ENCODE measurements at regions not wholly inside any gene's neighbourhood (a gene's known extent, or its start where the extent isn't known, plus 50 kb on each side); places are given as distances from the start of the nearest gene placed in this dataset.

- POLR2A ChIA-PET = interaction anchor here (0.5 kb wide), 1 partner anchor 19 kb away, joined by 3 read pairs; no protein-coding TSS in a partner anchor
- peaks cover 99% of the 10 kb centered on the region for H3K79me2 ChIP-seq (ENCODE audit: control insufficient read depth, insufficient read depth, low read length)
These were observed 83.4 kb downstream of the KCNRG start for GRCh38 chr13:50098693-50099092.

DNA sequence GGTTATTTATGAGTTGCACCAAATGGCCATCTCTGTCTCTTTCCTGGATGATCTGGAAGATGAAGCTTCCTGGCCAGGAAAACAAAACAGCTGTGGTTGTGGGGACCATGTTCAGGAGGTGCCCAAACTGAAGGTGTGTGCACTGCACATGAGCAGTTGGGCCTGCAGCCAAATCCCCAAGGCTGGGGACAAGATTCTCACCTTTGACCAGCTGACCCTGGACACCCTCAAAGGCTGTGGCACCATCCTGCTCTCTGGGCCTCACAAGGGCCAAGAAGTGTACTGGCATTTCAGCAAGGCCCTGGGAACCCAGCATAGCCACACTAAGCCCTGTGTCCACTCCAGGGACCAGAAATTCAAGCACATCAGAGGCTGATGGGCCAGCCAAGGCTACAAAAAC is 84.2 kb downstream of the KCNRG start:
- Mint-ChIP-seq H3K27ac (no peak overlapping the region), H3K4me3 (no peak overlapping the region), H3K9me3 (ENCODE audit: insufficient read depth) (peaks cover 8% of the 10 kb centered on the region), H3K27me3 (no peaks in the 10 kb centered on the region), H3K4me1 (peaks cover 45% of the 10 kb centered on the region)
- no peak overlapping the region for H3K4me3 ChIP-seq (ENCODE audit: control extremely low read depth in 1 of 5, extremely low read depth in 1 of 5, insufficient read depth in 1 of 5, low read depth in 2 of 5, low read length in 4 of 5)
- no peak overlapping the region for H3K4me2 ChIP-seq (replicated peaks; ENCODE audit: low read depth, low read length, poor library complexity, severe bottlenecking)
- peaks cover 4 to 8% of the 10 kb centered on the region in 2 experiments for H3K36me3 ChIP-seq (replicated peaks in 1 of 2; ENCODE audit: control extremely low read depth in 1 of 2, control insufficient read depth in 1 of 2, extremely low read depth in 1 of 2, insufficient read depth in 2 of 2, low read length in 1 of 2)
- H4K20me1 ChIP-seq (ENCODE audit: control insufficient read depth, insufficient read depth, low read length, poor library complexity, severe bottlenecking) = peaks cover 25% of the 10 kb centered on the region
- DNase-seq (no peak), ATAC-seq (ENCODE audit: low read depth) (no peak)
- H3K27ac ChIP-seq (ENCODE audit: low read length in 2 of 2) = no peak overlapping the region
- intact Hi-C loops (cut with micrococcal nuclease) = no loop called here
- peaks cover 8 to 13% (median 8%) of the 10 kb centered on the region in 3 donors for H3K9me3 ChIP-seq (ENCODE audit: control extremely low read depth in 1 of 3, control insufficient read depth in 2 of 3, insufficient read depth in 1 of 3, low read length in 2 of 3)
- no peak overlapping the region for H2AFZ ChIP-seq (ENCODE audit: insufficient read depth, low read depth, low read length, poor library complexity, severe bottlenecking)
- H3K27me3 ChIP-seq (replicated peaks in 1 of 4; ENCODE audit: control extremely low read depth in 1 of 4, control insufficient read depth in 3 of 4, insufficient read depth in 4 of 4, low read length in 3 of 4) = no peaks in the 10 kb centered on the region
- H3K4me1 ChIP-seq (ENCODE audit: control insufficient read depth in 2 of 2, insufficient read depth in 2 of 2, low read length in 2 of 2) = peaks cover 20 to 24% of the 10 kb centered on the region in 2 donors
- POLR2A ChIA-PET = interaction anchor here (0.5 kb wide), 1 partner anchor 18 kb away, joined by 3 read pairs; no protein-coding TSS in a partner anchor
- peaks cover 99% of the 10 kb centered on the region for H3K79me2 ChIP-seq (ENCODE audit: control insufficient read depth, insufficient read depth, low read length)
- no peak overlapping the region for H3K9ac ChIP-seq (ENCODE audit: low read length)
- CTCF ChIA-PET = interaction anchor here (0.8 to 3.6 kb wide), 3 partner anchors 15 to 802 kb away, joined by 3 to 24 read pairs (median 4); no protein-coding TSS in a partner anchor
- TF ChIP-seq EZH2 (IDR thresholded peaks at IDR 0.05; ENCODE audit: borderline replicate concordance, insufficient read depth, low read depth, low read length, poor library complexity, severe bottlenecking) = no peak
- TF ChIP-seq, protein P1, sequence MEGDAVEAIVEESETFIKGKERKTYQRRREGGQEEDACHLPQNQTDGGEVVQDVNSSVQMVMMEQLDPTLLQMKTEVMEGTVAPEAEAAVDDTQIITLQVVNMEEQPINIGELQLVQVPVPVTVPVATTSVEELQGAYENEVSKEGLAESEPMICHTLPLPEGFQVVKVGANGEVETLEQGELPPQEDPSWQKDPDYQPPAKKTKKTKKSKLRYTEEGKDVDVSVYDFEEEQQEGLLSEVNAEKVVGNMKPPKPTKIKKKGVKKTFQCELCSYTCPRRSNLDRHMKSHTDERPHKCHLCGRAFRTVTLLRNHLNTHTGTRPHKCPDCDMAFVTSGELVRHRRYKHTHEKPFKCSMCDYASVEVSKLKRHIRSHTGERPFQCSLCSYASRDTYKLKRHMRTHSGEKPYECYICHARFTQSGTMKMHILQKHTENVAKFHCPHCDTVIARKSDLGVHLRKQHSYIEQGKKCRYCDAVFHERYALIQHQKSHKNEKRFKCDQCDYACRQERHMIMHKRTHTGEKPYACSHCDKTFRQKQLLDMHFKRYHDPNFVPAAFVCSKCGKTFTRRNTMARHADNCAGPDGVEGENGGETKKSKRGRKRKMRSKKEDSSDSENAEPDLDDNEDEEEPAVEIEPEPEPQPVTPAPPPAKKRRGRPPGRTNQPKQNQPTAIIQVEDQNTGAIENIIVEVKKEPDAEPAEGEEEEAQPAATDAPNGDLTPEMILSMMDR (IDR thresholded peaks at IDR 0.05) = no peak

More at GRCh38 chr13:50098693-50099092, 83.4 kb downstream of the KCNRG start:
- H3K4me3 Mint-ChIP-seq = no peak overlapping the region
- no CpG with 5 or more reads among the region's 1 CpG for WGBS (ENCODE audit: insufficient coverage)
- peaks cover 40% of the 10 kb centered on the region for H3K4me1 Mint-ChIP-seq
- TF ChIP-seq, protein P1 (IDR thresholded peaks at IDR 0.05) = no peak
- TF ChIP-seq EZH2 (IDR thresholded peaks at IDR 0.05; ENCODE audit: borderline replicate concordance, insufficient read depth, low read depth, low read length, poor library complexity, severe bottlenecking) = no peak
- H3K27ac ChIP-seq (ENCODE audit: low read length in 2 of 2) = no peak overlapping the region
- H3K4me3 ChIP-seq (ENCODE audit: control extremely low read depth in 1 of 5, extremely low read depth in 1 of 5, insufficient read depth in 1 of 5, low read depth in 2 of 5, low read length in 4 of 5) = no peak overlapping the region
- no peak for ATAC-seq (ENCODE audit: low read depth)
- H3K9me3 ChIP-seq (ENCODE audit: control extremely low read depth in 1 of 3, control insufficient read depth in 2 of 3, insufficient read depth in 1 of 3, low read length in 2 of 3) = peaks cover 8 to 13% (median 8%) of the 10 kb centered on the region in 3 donors
- no peaks in the 10 kb centered on the region for H3K27me3 ChIP-seq (replicated peaks in 1 of 4; ENCODE audit: control extremely low read depth in 1 of 4, control insufficient read depth in 3 of 4, insufficient read depth in 4 of 4, low read length in 3 of 4)
- H2AFZ ChIP-seq (ENCODE audit: insufficient read depth, low read depth, low read length, poor library complexity, severe bottlenecking) = no peak overlapping the region
- peaks cover 15 to 16% of the 10 kb centered on the region in 2 donors for H3K4me1 ChIP-seq (ENCODE audit: control insufficient read depth in 2 of 2, insufficient read depth in 2 of 2, low read length in 2 of 2)
- H3K9ac ChIP-seq (ENCODE audit: low read length) = no peak overlapping the region
- H3K4me2 ChIP-seq (replicated peaks; ENCODE audit: low read depth, low read length, poor library complexity, severe bottlenecking) = no peak overlapping the region
- intact Hi-C loops (cut with micrococcal nuclease) = no loop called here
- H3K27ac Mint-ChIP-seq = no peak overlapping the region
- no peaks in the 10 kb centered on the region for H3K27me3 Mint-ChIP-seq
- DNase-seq = no peak
- peaks cover 4 to 10% of the 10 kb centered on the region in 2 experiments for H3K36me3 ChIP-seq (replicated peaks in 1 of 2; ENCODE audit: control extremely low read depth in 1 of 2, control insufficient read depth in 1 of 2, extremely low read depth in 1 of 2, insufficient read depth in 2 of 2, low read length in 1 of 2)
- H3K9me3 Mint-ChIP-seq (ENCODE audit: insufficient read depth) = peaks cover 8% of the 10 kb centered on the region
- CTCF ChIA-PET = interaction anchor here (0.7 to 3.6 kb wide), 5 partner anchors 14 to 802 kb away, joined by 3 to 24 read pairs (median 3); no protein-coding TSS in a partner anchor
- H4K20me1 ChIP-seq (ENCODE audit: control insufficient read depth, insufficient read depth, low read length, poor library complexity, severe bottlenecking) = peaks cover 26% of the 10 kb centered on the region
